ENCODE measurements at regions not wholly inside any gene's neighbourhood (a gene's known extent, or its start where the extent isn't known, plus 50 kb on each side); places are given as distances from the start of the nearest gene placed in this dataset.

- no peak for DNase-seq
These were observed 65.8 kb downstream of the ISL1 start for GRCh38 chr5:51449026-51449425.

GRCh38 chr5:51452562-51452961, 69.3 kb downstream of the ISL1 start:
- no peak for DNase-seq

GRCh38 chr5:51465165-51465564, 81.9 kb downstream of the ISL1 start:
- DNase-seq: no peak

- no peak for DNase-seq
These were observed 83.0 kb downstream of the ISL1 start for GRCh38 chr5:51466214-51466613.

GRCh38 chr5:51468196-51468595, 84.9 kb downstream of the ISL1 start:
- no peak for DNase-seq

- DNase-seq: no peak
These were observed 88.4 kb downstream of the ISL1 start for GRCh38 chr5:51471630-51472029.

- DNase-seq: no peak
These were observed 89.2 kb downstream of the ISL1 start for GRCh38 chr5:51472472-51472871.

GRCh38 chr5:51475628-51476027, 92.4 kb downstream of the ISL1 start:
- DNase-seq: no peak

- no peak for DNase-seq
These were observed 93.2 kb downstream of the ISL1 start for GRCh38 chr5:51476431-51476830.

GRCh38 chr5:51479840-51480239, 96.6 kb downstream of the ISL1 start:
- DNase-seq: no peak

GRCh38 chr5:51484326-51484725, 101.1 kb downstream of the ISL1 start:
- no peak for DNase-seq

GRCh38 chr5:51486158-51486557, 102.9 kb downstream of the ISL1 start:
- DNase-seq: no peak

GRCh38 chr5:51487952-51488351, 104.7 kb downstream of the ISL1 start:
- no peak for DNase-seq

GRCh38 chr5:51488803-51489642, 105.8 kb downstream of the ISL1 start:
- DNase-seq: no peak

- DNase-seq: no peak
These were observed 111.6 kb downstream of the ISL1 start for GRCh38 chr5:51494821-51495220.

- no peak for DNase-seq
These were observed 112.4 kb downstream of the ISL1 start for GRCh38 chr5:51495672-51496071.

GRCh38 chr5:51517838-51518237, 134.6 kb downstream of the ISL1 start:
- no peak for DNase-seq

GRCh38 chr5:51518607-51519006, 135.4 kb downstream of the ISL1 start:
- no peak for DNase-seq

GRCh38 chr5:51521583-51521982, 138.3 kb downstream of the ISL1 start:
- DNase-seq: no peak

- no peak for DNase-seq
These were observed 156.0 kb downstream of the ISL1 start for GRCh38 chr5:51539232-51539631.

GRCh38 chr5:51544031-51544785, 161.0 kb downstream of the ISL1 start:
- no peak for DNase-seq

GRCh38 chr5:51556833-51557232, 173.6 kb downstream of the ISL1 start:
- DNase-seq: no peak

- no peak for DNase-seq
These were observed 175.4 kb downstream of the ISL1 start for GRCh38 chr5:51558682-51559081.

GRCh38 chr5:51559339-51559738, 176.1 kb downstream of the ISL1 start:
- no peak for DNase-seq

Data from NCI-H1436 treated with DMSO at 0.1 percent for 48 hours (cell line).